GM21723 (cell line): ENCODE measurements at regions not wholly inside any gene's neighbourhood (a gene's known extent, or its start where the extent isn't known, plus 50 kb on each side); places are given as distances from the start of the nearest gene placed in this dataset.
"Not testable (repeated sequence)": the region's sequence is repeated elsewhere in the genome, so short reads cannot be mapped to it uniquely, and the experiment has no call there.

ENCODE experiments used
- ATAC-seq: cut with Tn5 transposase; IDR thresholded peaks from one replicate; pipeline ENCODE4 v1.9.1; 2021; ENCODE audit warnings: mild to moderate bottlenecking, moderate library complexity; ENCODE audit not compliant: unreplicated experiment

DNA sequence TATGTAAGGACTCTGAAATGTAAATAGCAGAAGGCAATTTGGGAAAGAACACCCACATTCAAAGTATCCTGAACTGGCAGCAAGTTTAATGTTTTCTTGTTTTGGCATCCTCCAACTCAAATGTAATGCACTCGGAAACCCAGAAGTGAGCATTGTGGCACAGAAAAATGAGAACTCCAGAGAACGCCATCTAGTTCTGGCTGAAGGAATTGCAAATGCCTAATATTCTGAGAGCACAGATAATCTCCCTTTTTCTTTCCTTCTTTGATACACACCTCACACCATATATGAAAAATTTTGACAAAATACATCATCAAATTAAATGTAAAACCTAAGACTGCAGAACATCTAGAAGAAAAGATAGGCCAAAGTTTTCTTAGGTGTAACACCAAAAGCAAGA, 52.1 kb downstream of the PWWP3B start:
- ATAC-seq, result no peak

GRCh38 chrX:106243376-106243775, 75.3 kb downstream of the PWWP3B start:
- ATAC-seq, result no peak

DNA sequence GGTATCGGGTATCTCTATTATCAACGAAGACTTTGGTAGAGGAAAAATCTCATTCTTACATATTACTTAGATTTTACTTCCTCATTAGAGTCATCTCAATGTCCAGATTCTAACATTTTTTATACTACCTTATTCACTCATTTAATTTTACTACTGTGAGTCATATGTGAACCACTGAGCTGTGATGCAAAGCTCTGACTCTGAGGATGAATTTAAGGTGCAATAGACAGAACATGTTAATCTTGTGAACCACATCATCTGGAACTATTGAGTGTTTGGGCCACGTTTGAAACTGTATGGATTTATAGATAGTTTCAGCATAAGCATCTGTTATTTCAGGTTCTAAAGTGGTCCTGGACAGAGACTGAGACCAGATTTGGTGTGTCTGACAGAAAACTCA, 78.4 kb downstream of the PWWP3B start:
- no peak for ATAC-seq

- no peak for ATAC-seq
These were observed 79.1 kb downstream of the PWWP3B start for GRCh38 chrX:106247162-106247561.

GRCh38 chrX:106249706-106250379, 81.7 kb downstream of the PWWP3B start:
- ATAC-seq, result no peak

GRCh38 chrX:106263817-106264216, 95.7 kb downstream of the PWWP3B start:
- no peak for ATAC-seq

DNA sequence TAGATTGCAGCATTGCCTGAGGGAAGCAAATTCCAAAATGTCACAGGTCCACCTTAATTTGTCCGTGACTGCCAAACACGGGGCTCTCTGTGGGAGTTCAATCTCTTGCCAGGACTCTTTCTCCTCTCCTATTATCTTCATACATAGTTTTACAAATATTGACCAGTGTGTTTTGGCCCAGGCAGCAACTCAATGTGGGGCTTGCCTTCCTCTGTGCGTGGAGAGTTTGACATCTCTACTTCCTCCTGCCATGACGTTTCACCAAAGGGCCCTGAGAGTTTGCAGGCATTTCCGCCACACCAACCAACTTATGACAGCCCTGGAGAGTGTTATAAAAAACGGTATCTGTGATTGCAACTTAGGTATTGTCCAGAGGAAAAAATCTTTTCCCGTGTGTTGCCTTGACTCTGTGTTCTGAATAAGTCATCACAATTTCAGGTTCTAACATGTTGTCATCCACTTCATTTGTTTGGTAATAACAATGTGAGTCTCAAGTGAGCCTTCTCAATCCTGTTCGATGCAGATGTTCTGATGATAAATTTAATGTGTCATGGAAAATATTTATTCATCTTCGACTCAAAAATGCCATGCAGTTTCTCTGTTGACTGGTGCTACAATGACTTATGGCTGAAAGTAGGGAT, 106.0 kb downstream of the PWWP3B start:
- not testable (repeated sequence) for ATAC-seq

- not testable (repeated sequence) for ATAC-seq
These were observed 107.1 kb downstream of the PWWP3B start for GRCh38 chrX:106275172-106275571.

- no peak for ATAC-seq
These were observed 110.8 kb downstream of the PWWP3B start for GRCh38 chrX:106278951-106279350.

GRCh38 chrX:106281383-106281782, 113.3 kb downstream of the PWWP3B start:
- no peak for ATAC-seq

GRCh38 chrX:106283841-106284240, 115.7 kb downstream of the PWWP3B start:
- no peak for ATAC-seq

DNA sequence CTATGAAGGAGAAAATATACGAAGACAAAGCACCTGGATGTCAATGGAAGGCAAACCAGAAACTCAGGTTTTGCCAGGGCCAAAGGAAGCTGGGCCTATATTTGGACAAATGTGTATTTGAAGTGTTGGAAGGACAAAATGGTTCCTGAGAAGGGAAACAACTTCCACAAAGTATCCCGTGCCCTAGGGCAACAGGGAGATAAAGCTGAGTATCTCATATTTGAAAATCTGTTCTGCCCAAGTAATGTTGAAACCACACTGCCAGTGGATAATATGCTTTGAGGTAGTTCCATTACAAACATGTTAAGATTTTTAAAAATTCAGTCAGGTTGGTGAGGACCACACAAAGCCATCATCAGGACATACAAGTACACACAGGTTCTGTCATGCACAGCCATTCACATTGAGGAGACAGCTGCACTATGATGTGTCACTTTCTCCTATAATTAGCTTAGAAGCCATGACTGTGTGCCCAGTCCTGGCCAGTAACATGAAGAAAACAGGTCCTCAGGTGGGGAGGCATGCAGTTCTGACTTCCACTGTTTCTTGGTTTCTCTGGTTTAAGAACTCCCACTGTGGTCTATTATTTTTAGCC, 116.4 kb downstream of the PWWP3B start:
- no peak for ATAC-seq

- no peak for ATAC-seq
These were observed 118.0 kb downstream of the PWWP3B start for GRCh38 chrX:106286053-106286650.

GRCh38 chrX:106290778-106291177, 122.7 kb downstream of the PWWP3B start:
- ATAC-seq, result not testable (repeated sequence)

GRCh38 chrX:106291779-106292390, 123.8 kb downstream of the PWWP3B start:
- not testable (repeated sequence) for ATAC-seq

DNA sequence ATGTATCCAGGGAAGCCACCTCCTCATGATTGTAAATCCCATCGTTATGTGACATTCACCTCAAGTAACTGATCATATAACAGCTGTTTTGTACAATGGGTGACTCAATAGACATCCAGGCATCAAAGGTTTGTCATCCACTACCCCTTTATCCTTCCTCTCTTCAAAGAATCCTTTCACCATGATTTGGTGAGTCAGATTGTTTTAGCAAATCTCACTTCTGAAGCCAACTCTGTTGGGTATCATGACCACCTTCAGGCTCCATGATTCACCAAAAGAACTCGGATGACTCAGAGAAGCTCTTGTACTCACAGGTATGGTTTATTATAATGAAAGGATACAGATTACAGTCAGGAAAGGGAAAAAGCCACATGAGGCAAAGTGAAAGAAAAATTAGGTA, 132.1 kb downstream of the PWWP3B start:
- no peak for ATAC-seq

GRCh38 chrX:106300656-106301055, 132.6 kb downstream of the PWWP3B start:
- ATAC-seq, result no peak

- ATAC-seq, result no peak
These were observed 134.2 kb downstream of the PWWP3B start for GRCh38 chrX:106302304-106302703.

- ATAC-seq, result no peak
These were observed 138.4 kb downstream of the PWWP3B start for GRCh38 chrX:106306391-106306947.

DNA sequence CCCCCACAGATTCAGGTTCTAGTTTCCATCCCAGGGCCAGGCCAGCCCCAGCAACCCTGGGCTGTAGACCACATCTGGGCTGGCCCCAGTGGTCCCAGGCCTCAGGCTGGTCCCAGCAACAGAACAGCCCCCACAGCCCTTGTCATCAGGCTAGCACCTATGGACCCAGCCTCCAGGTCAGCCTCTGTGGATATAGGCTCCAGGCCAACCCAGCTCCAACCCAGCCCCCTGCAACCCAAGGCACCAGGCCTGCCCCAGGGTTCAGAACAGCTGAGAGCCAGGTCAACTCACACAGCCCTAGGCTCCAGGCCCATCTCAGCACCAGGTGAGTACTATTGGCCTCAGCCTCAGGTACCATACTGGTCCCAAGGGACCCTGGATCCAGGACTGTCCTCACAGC, 155.3 kb downstream of the PWWP3B start:
- no peak for ATAC-seq

DNA sequence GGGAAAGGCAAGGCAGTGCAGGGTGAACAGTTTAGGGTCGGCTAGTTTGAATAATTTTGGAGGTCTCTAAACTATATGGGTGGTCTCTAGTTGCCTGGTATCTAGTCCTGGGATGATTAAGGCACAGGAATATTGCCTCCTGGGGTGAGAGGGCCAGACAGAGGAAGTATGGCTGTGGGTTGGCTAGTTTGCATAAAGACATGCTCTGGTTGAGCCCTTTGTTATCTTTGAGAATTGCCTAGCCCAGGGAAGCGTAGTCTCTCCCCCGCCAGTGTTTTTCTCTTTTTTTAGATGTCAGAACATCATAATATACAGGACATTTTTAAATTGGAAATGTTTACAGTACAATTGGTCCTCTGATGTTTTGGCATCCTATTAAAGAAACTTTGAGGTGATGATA, 163.5 kb downstream of the PWWP3B start:
- ATAC-seq, result no peak
